GM18951 (cell line): ENCODE measurements at regions not wholly inside any gene's neighbourhood (a gene's known extent, or its start where the extent isn't known, plus 50 kb on each side); places are given as distances from the start of the nearest gene placed in this dataset.
"Not testable (repeated sequence)": the region's sequence is repeated elsewhere in the genome, so short reads cannot be mapped to it uniquely, and the experiment has no call there.

Experiments used
- POLR2A ChIP-seq: IDR thresholded peaks from 4 replicates; pipeline ENCODE4 v1.6.1; 2011; ENCODE audit warnings: mild to moderate bottlenecking; ENCODE audit not compliant: insufficient read length, insufficient read depth; ENCODE audit errors: extremely low read depth
- in situ Hi-C: fragments of 300-500 bp; cut with MboI; formaldehyde crosslinking; loops from one replicate; pipeline ENCODE4 v1.12.0; 2022; ENCODE audit warnings: low sequenced_read_pairs, mixed read lengths, inconsistent platforms; ENCODE audit not compliant: unreplicated experiment

DNA sequence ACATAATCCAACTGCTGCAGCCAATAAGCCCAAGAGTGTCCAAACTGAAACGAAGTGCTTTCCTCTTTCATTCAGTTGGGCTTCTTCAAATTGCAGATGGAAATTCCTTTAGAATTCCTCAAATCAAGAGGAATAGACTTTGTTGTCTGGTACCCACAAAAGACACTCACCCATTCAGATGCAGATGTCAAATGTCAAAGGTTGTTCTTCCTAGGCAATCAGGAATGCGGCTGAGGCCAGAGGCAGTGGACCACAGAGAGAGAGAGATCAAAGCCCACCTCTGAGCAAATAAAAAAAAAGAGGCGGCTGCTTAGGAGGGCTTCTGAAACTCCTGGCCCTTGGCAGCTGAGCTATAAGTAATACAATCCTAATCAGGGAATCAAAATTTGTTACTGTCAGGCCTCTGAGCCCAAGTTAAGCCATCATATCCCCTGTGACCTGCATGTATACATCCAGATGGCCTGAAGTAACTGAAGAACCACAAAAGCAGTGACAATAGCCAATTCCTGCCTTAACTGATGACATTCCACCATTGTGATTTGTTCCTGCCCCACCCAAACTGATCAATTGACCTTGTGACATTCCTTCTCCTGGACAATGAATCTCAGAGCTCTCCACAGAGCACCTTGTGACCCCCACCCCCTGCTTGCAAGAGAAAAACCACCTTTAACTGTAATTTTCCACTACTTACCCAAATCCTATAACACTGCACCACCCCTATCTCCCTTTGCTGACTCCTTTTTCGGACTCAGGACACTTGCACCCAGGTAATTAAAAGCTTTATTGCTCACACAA, 303.0 kb upstream of the GJE1 start:
- TF ChIP-seq POLR2A, result no peak
- in situ Hi-C loops, result no loop called here

- no peak for TF ChIP-seq POLR2A
- in situ Hi-C loops, result no loop called here
These were observed 308.4 kb upstream of the GJE1 start for GRCh38 chr6:141824350-141824749.

DNA sequence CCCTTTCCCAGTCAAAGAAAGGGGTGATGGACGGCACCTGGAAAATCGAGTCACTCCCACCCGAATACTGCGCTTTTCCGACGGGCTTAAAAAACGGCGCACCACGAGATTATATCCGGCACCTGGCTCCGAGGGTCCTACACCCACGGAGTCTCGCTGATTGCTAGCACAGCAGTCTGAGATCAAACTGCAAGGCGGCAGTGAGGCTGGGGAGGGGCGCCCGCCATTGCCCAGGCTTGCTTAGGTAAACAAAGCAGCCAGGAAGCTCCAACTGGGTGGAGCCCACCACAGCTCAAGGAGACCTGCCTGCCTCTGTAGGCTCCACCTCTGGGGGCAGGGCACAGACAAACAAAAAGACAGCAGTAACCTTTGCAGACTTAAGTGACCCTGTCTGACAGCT, 317.7 kb upstream of the GJE1 start:
- in situ Hi-C loops, result not testable (repeated sequence)

- no peak for TF ChIP-seq POLR2A
- in situ Hi-C loops, result no loop called here
These were observed 322.8 kb upstream of the GJE1 start for GRCh38 chr6:141809901-141810300.

- in situ Hi-C loops, result no loop called here
- no peak for TF ChIP-seq POLR2A
These were observed 324.1 kb upstream of the GJE1 start for GRCh38 chr6:141808662-141809061.

- in situ Hi-C loops, result not testable (repeated sequence)
These were observed 331.8 kb upstream of the GJE1 start for GRCh38 chr6:141800973-141801372.

DNA sequence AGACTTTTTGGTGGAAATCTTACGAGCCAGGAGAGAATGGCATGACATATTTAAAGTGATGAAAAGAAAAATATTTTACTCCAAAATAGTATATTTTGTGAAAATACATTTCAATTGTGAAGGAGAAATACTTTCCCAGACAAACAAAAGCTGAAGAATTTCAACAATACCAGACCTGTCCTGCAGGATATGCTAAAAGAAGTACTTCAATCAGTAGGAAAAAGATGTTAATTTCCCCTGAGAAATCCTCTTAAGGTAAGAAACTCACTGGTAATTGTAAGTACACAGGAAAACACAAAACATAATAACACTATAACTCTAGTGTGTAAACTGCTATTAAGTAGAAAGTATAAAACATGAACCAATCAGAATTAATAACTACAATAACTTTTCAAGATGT, 341.8 kb upstream of the GJE1 start:
- no peak for TF ChIP-seq POLR2A
- in situ Hi-C loops, result no loop called here

GRCh38 chr6:141788096-141788495, 344.6 kb upstream of the GJE1 start:
- TF ChIP-seq POLR2A, result no peak
- in situ Hi-C loops, result no loop called here

GRCh38 chr6:141783585-141783984, 349.1 kb upstream of the GJE1 start:
- in situ Hi-C loops, result no loop called here
- TF ChIP-seq POLR2A, result no peak

DNA sequence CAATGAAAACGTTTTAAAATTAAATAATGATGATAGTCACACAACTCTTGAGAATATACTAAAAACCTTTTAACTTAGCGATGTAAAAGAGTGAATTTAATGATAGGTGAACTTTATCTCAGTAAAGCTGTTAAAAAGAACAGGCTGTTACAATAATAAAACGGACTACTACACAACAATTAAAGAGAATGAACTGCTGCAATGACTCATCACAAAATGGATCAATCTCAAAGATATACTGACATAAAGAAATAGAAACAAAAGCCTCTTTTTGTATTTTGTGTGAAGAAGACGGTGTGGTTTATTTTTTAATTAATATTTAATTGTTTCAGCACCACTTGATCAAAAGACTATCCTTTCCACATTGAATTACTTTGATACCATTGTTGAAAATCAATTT, 352.4 kb upstream of the GJE1 start:
- in situ Hi-C loops, result no loop called here
- TF ChIP-seq POLR2A, result no peak

- TF ChIP-seq POLR2A, result no peak
- in situ Hi-C loops, result no loop called here
These were observed 368.3 kb upstream of the GJE1 start for GRCh38 chr6:141764388-141764787.

DNA sequence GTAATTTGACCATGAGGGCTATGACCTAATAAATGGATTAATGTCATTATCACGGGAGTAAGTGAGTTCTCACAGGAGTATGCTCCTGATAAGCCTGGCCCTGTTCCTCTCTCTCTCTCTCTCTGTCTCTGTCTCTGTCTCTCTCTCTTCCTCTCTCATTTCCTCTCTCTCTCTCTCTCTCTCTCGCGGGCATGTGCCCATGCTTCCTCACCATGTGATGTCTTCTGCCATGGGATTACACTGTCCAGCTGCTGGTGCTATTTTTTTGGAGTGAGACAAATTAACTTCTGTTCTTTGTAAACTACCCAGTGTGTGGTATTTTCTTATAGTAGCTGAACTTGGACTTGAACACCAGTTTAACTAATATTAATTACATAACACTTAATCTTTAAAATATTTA, 374.3 kb upstream of the GJE1 start:
- TF ChIP-seq POLR2A, result no peak
- in situ Hi-C loops, result no loop called here

DNA sequence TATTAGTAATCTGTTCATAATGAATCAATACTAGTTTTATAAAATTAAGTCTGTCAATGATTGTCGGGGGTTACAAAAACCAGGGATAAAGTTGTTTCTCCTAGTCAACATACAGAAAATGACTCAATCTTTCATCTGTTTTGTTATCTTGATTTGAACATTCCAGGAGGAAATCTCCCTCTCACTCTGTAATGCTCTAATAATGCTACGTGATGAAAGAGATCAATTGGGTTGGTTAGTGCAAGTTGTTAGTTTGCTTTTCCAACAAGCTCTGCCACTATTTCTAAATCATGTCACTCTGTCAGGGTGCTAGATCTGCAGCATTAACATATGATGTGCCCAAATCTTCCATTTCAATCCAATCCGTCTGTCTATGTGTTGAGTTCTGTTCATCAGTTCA, 379.5 kb upstream of the GJE1 start:
- in situ Hi-C loops, result no loop called here
- no peak for TF ChIP-seq POLR2A

GRCh38 chr6:141752677-141753076, 380.0 kb upstream of the GJE1 start:
- in situ Hi-C loops, result no loop called here
- TF ChIP-seq POLR2A, result no peak

DNA sequence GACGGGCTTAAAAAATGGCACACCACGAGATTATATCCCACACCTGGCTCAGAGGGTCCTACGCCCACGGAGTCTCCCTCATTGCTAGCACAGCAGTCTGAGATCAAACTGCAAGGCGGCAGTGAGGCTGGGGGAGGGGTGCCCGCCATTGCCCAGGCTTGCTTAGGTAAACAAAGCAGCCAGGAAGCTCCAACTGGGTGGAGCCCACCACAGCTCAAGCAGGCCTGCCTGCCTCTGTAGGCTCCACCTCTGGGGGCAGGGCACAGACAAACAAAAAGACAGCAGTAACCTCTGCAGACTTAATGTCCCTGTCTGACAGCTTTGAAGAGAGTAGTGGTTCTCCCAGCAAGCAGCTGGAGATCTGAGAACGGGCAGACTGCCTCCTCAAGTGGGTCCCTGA, 386.4 kb upstream of the GJE1 start:
- in situ Hi-C loops, result not testable (repeated sequence)

GRCh38 chr6:141744971-141745370, 387.8 kb upstream of the GJE1 start:
- in situ Hi-C loops, result no loop called here
- TF ChIP-seq POLR2A, result no peak
